GM18909 (cell line): ENCODE measurements at regions not wholly inside any gene's neighbourhood (a gene's known extent, or its start where the extent isn't known, plus 50 kb on each side); places are given as distances from the start of the nearest gene placed in this dataset.
"Not testable (repeated sequence)": the region's sequence is repeated elsewhere in the genome, so short reads cannot be mapped to it uniquely, and the experiment has no call there.

Source experiments
- ATAC-seq: cut with Tn5 transposase; IDR thresholded peaks from one replicate; pipeline ENCODE4 v1.9.1; 2021; ENCODE audit warnings: mild to moderate bottlenecking; ENCODE audit not compliant: unreplicated experiment, poor library complexity

- ATAC-seq: no peak
These were observed 182.4 kb upstream of the MAP3K1 start for GRCh38 chr5:56632939-56633338.

DNA sequence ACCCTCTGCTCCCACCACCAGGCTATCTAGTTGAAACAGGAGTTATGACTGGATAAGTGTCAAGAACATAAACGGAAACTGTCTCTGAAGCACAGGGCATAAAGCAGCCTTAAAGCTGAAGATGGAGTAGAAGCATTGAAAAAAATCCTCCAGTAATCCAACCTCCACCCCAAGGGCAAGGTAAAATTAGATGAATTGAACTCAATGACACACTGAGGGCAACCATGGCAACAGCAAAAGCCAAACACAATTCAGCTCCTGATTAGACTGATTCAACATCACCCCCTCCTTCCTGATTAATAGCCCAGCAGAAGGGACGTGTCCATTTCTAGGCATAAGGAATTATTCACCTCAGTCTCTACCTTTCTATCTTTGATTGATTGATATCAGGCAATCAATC, 183.2 kb upstream of the MAP3K1 start:
- no peak for ATAC-seq

GRCh38 chr5:56631719-56632118, 183.6 kb upstream of the MAP3K1 start:
- ATAC-seq: no peak

DNA sequence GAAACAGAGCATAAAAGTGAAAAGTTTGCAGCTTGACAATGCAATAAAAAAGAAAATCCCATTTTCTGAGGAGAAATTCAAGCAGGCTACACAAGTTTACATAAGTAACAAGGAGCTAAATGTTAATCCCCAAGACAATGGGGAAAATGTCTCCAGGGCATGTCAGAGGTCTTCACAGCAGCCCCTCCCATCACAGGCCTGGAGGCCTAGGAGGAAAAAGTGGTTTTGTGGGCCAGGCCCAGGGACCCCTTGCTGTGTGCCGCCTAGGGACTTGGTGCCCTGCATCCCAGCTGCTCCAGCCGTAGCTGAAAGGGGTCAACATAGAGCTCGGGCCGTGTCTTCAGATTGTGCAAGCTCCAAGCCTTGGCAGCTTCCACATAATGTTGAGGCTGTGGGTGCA, 186.7 kb upstream of the MAP3K1 start:
- ATAC-seq: not testable (repeated sequence)

GRCh38 chr5:56625541-56625940, 189.8 kb upstream of the MAP3K1 start:
- ATAC-seq: no peak

GRCh38 chr5:56624751-56625150, 190.6 kb upstream of the MAP3K1 start:
- no peak for ATAC-seq

GRCh38 chr5:56622141-56622540, 193.2 kb upstream of the MAP3K1 start:
- no peak for ATAC-seq

DNA sequence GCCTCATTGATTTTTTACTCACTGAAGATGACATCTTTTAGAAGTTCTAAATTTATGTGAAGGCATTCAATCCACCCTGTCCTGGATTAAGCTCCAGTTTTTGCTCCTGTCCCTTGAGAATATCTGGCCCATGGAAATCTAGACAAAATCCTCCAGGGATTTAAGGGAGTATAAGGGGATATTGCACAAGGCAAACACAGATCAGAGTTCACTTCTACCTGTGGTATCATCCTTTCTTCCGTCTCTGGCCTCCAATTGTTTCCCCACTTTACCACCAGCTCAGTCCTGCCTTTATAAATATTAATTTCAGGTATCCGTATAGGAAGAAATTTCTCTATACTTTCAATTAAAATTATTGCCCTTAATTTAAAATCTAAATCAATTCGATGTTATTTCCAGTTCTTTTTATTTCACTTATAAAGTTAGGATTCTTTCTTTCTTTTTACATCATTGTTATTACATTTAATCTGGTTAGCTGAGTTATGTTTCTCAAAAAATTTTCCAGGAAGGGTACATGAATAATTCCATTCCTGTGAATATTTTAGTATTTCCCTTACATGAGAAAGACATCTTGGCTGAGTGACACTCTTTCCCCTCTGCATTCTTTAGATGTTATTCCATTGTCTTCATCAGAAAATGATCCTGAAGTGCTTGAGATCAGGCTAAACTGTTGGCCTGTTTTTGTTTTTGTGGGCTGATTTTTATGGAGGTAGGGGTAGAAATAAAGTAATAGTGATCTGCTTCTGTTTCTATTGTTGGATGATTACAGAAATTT, 194.3 kb upstream of the MAP3K1 start:
- no peak for ATAC-seq

GRCh38 chr5:56617998-56618397, 197.4 kb upstream of the MAP3K1 start:
- ATAC-seq: no peak

- ATAC-seq: no peak
These were observed 198.7 kb upstream of the MAP3K1 start for GRCh38 chr5:56616454-56617160.

GRCh38 chr5:56615361-56616153, 199.8 kb upstream of the MAP3K1 start:
- ATAC-seq: no peak

DNA sequence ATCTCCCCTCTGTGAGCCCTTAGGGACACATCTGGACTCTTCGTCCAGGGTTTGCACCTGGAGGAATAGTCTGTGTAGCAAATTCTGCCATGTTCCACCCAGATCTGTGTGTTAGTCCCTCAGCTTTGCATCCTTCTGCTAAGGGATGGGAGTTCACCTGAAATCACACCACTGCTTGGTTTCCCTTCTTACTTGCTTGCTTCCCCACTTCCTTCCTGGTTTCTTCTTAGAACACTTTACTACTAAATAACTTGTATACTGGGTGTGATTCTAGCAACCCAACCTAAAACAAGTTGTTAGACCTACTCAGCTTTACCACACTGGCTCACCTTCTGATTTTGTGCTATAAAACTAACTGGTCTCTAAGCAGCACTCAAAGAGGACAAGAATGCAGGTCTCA, 202.6 kb upstream of the MAP3K1 start:
- no peak for ATAC-seq

- ATAC-seq: no peak
These were observed 203.0 kb upstream of the MAP3K1 start for GRCh38 chr5:56612353-56612752.

- no peak for ATAC-seq
These were observed 205.2 kb upstream of the MAP3K1 start for GRCh38 chr5:56610093-56610698.

- no peak for ATAC-seq
These were observed 207.0 kb upstream of the MAP3K1 start for GRCh38 chr5:56608217-56608925.

DNA sequence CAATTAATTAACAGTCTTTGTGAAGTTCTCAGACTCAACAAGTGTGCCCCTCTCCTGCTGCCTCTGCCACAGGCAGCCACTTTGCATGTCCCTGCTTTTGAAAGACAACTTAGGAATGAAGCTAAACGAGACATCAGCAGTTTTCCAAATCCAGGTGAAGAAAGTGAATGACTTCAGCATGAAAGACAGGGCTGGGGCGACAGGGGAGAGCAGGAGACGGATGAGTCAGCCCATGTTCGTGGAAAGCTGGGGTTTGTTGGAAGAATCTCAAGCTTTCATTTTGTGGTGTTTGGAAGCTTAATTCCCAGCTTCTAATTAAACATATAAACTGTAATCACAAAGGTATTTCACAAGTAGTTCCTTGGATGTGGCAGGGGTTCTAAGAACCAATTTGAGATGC, 207.8 kb upstream of the MAP3K1 start:
- no peak for ATAC-seq

GRCh38 chr5:56607074-56607473, 208.3 kb upstream of the MAP3K1 start:
- no peak for ATAC-seq

DNA sequence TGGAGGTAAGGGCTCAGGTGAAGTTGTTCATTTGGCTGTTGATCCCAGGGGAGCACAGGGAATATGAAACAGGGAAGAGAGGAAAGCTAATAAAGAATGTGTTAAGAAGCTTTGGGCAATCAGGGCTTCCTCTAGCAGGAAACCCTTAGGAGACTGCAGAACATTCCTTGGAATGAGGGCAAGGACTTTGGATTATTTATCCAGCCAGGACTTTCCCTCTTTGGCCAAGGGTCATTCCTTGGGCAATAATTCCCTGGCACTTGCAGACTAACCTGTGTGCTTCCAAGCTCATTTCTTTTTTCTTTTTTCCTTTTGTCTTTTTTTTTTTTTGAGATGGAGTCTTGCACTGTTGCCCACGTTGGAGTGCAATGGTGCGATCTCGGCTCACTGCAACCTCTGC, 209.2 kb upstream of the MAP3K1 start:
- ATAC-seq: no peak

GRCh38 chr5:56605231-56605630, 210.1 kb upstream of the MAP3K1 start:
- ATAC-seq: no peak

- no peak for ATAC-seq
These were observed 213.7 kb upstream of the MAP3K1 start for GRCh38 chr5:56601641-56602071.
